ENCODE measurements at regions not wholly inside any gene's neighbourhood (a gene's known extent, or its start where the extent isn't known, plus 50 kb on each side); places are given as distances from the start of the nearest gene placed in this dataset.

GRCh38 chr14:95387826-95388445 is 68.2 kb upstream of the CLMN start:
- H3K27ac ChIP-seq = peak overlapping the region in 1 of 2 donors; percentile 2
- ATAC-seq (ENCODE audit: insufficient number of reproducible peaks, low FRiP score, low read depth) = no peak
- DNase-seq (ENCODE audit: low spot score) = no peak
- H3K4me3 ChIP-seq = no peak overlapping the region
- TF ChIP-seq CTCF (IDR thresholded peaks at IDR 0.05) = no peak
- no peaks in the 10 kb centered on the region for H3K9me3 ChIP-seq
- no peaks in the 10 kb centered on the region for H3K36me3 ChIP-seq
- H3K4me1 ChIP-seq (ENCODE audit: control insufficient read depth in 1 of 2, low read depth in 2 of 2) = peaks cover 3 to 22% of the 10 kb centered on the region in 2 donors
- H3K27me3 ChIP-seq (replicated peaks; ENCODE audit: insufficient read depth) = no peaks in the 10 kb centered on the region

- Histone ChIP-seq H3K9me3 (no peaks in the 10 kb centered on the region), H3K4me3 (no peak overlapping the region), H3K27me3 (replicated peaks; ENCODE audit: insufficient read depth) (no peaks in the 10 kb centered on the region), H3K27ac (no peak overlapping the region), H3K36me3 (no peaks in the 10 kb centered on the region), H3K4me1 (ENCODE audit: control insufficient read depth in 1 of 2, low read depth in 2 of 2) (peaks cover 3 to 22% of the 10 kb centered on the region in 2 donors)
- ATAC-seq (ENCODE audit: insufficient number of reproducible peaks, low FRiP score, low read depth) (no peak), DNase-seq (ENCODE audit: low spot score) (no peak)
- no peak for TF ChIP-seq CTCF (IDR thresholded peaks at IDR 0.05)
These were observed 66.9 kb upstream of the CLMN start for GRCh38 chr14:95386536-95387095.

GRCh38 chr14:95385701-95386100 is 66.0 kb upstream of the CLMN start:
- Histone ChIP-seq H3K4me1 (ENCODE audit: control insufficient read depth in 1 of 2, low read depth in 2 of 2) (peaks cover 3 to 22% of the 10 kb centered on the region in 2 donors), H3K9me3 (no peaks in the 10 kb centered on the region), H3K27me3 (replicated peaks; ENCODE audit: insufficient read depth) (no peaks in the 10 kb centered on the region), H3K36me3 (no peaks in the 10 kb centered on the region), H3K4me3 (no peak overlapping the region), H3K27ac (no peak overlapping the region)
- DNase-seq (ENCODE audit: low spot score) (no peak), ATAC-seq (ENCODE audit: insufficient number of reproducible peaks, low FRiP score, low read depth) (no peak)
- TF ChIP-seq CTCF (IDR thresholded peaks at IDR 0.05) = no peak

GRCh38 chr14:95382747-95383146 is 63.0 kb upstream of the CLMN start:
- Histone ChIP-seq H3K4me1 (ENCODE audit: control insufficient read depth in 1 of 2, low read depth in 2 of 2) (peaks cover 0 to 3% of the 10 kb centered on the region in 2 donors), H3K9me3 (peaks cover 15% of the 10 kb centered on the region), H3K27me3 (replicated peaks; ENCODE audit: insufficient read depth) (no peaks in the 10 kb centered on the region), H3K36me3 (no peaks in the 10 kb centered on the region), H3K27ac (no peak overlapping the region), H3K4me3 (no peak overlapping the region)
- ATAC-seq (ENCODE audit: insufficient number of reproducible peaks, low FRiP score, low read depth) (no peak), DNase-seq (ENCODE audit: low spot score) (no peak)
- no peak for TF ChIP-seq CTCF (IDR thresholded peaks at IDR 0.05)

GRCh38 chr14:95381726-95382125 is 62.0 kb upstream of the CLMN start:
- DNase-seq (ENCODE audit: low spot score) (no peak), ATAC-seq (ENCODE audit: insufficient number of reproducible peaks, low FRiP score, low read depth) (no peak)
- Histone ChIP-seq H3K9me3 (peaks cover 15% of the 10 kb centered on the region), H3K36me3 (no peaks in the 10 kb centered on the region), H3K27me3 (replicated peaks; ENCODE audit: insufficient read depth) (no peaks in the 10 kb centered on the region), H3K4me1 (ENCODE audit: control insufficient read depth in 1 of 2, low read depth in 2 of 2) (no peaks in the 10 kb centered on the region), H3K27ac (no peak overlapping the region), H3K4me3 (no peak overlapping the region)
- no peak for TF ChIP-seq CTCF (IDR thresholded peaks at IDR 0.05)

Data from thoracic aorta (tissue), 2 donors.